ENCODE measurements at regions not wholly inside any gene's neighbourhood (a gene's known extent, or its start where the extent isn't known, plus 50 kb on each side); places are given as distances from the start of the nearest gene placed in this dataset.

GRCh38 chrX:6674734-6675133 is 139.8 kb upstream of the VCX3A start:
- H3K9me3 ChIP-seq (ENCODE audit: control insufficient read depth in 2 of 3, insufficient read depth in 1 of 3, low read length in 3 of 3) = no peaks in the 10 kb centered on the region
- no peak overlapping the region for H3K4me3 ChIP-seq (ENCODE audit: low read length in 3 of 3)
- intact Hi-C loops (cut with DNase I) = no loop called here
- TF ChIP-seq, protein P1, sequence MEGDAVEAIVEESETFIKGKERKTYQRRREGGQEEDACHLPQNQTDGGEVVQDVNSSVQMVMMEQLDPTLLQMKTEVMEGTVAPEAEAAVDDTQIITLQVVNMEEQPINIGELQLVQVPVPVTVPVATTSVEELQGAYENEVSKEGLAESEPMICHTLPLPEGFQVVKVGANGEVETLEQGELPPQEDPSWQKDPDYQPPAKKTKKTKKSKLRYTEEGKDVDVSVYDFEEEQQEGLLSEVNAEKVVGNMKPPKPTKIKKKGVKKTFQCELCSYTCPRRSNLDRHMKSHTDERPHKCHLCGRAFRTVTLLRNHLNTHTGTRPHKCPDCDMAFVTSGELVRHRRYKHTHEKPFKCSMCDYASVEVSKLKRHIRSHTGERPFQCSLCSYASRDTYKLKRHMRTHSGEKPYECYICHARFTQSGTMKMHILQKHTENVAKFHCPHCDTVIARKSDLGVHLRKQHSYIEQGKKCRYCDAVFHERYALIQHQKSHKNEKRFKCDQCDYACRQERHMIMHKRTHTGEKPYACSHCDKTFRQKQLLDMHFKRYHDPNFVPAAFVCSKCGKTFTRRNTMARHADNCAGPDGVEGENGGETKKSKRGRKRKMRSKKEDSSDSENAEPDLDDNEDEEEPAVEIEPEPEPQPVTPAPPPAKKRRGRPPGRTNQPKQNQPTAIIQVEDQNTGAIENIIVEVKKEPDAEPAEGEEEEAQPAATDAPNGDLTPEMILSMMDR (IDR thresholded peaks at IDR 0.05; ENCODE audit: borderline replicate concordance, extremely low read depth, insufficient read depth) = no peak
- no peak overlapping the region for H3K27ac ChIP-seq (ENCODE audit: low read depth in 2 of 2, low read length in 2 of 2)
- no peak for FAIRE-seq
- no peaks in the 10 kb centered on the region for H3K27me3 ChIP-seq (ENCODE audit: control insufficient read depth, insufficient read depth, low read length)
- no peaks in the 10 kb centered on the region for H3K36me3 ChIP-seq (ENCODE audit: control insufficient read depth in 2 of 3, insufficient read depth in 3 of 3, low read length in 3 of 3)
- no peaks in the 10 kb centered on the region for H3K4me1 ChIP-seq (ENCODE audit: control insufficient read depth in 2 of 3, insufficient read depth in 2 of 3, low read depth in 1 of 3, low read length in 3 of 3)
- no peak overlapping the region for H3K9ac ChIP-seq (ENCODE audit: low read length in 3 of 3)
- no peak for DNase-seq

- Histone ChIP-seq H3K4me3 (ENCODE audit: low read length in 3 of 3) (no peak overlapping the region), H3K4me1 (ENCODE audit: control insufficient read depth in 2 of 3, insufficient read depth in 2 of 3, low read depth in 1 of 3, low read length in 3 of 3) (no peaks in the 10 kb centered on the region), H3K36me3 (ENCODE audit: control insufficient read depth in 2 of 3, insufficient read depth in 3 of 3, low read length in 3 of 3) (no peaks in the 10 kb centered on the region), H3K9me3 (ENCODE audit: control insufficient read depth in 2 of 3, insufficient read depth in 1 of 3, low read length in 3 of 3) (no peaks in the 10 kb centered on the region), H3K9ac (ENCODE audit: low read length in 3 of 3) (no peak overlapping the region), H3K27me3 (ENCODE audit: control insufficient read depth, insufficient read depth, low read length) (no peaks in the 10 kb centered on the region), H3K27ac (ENCODE audit: low read depth in 2 of 2, low read length in 2 of 2) (no peak overlapping the region)
- TF ChIP-seq, protein P1 (IDR thresholded peaks at IDR 0.05; ENCODE audit: borderline replicate concordance, extremely low read depth, insufficient read depth) = no peak
- no peak for DNase-seq
- intact Hi-C loops (cut with DNase I) = no loop called here
- no peak for FAIRE-seq
Observed at GRCh38 chrX:6667048-6667768, 132.3 kb upstream of the VCX3A start.

DNA sequence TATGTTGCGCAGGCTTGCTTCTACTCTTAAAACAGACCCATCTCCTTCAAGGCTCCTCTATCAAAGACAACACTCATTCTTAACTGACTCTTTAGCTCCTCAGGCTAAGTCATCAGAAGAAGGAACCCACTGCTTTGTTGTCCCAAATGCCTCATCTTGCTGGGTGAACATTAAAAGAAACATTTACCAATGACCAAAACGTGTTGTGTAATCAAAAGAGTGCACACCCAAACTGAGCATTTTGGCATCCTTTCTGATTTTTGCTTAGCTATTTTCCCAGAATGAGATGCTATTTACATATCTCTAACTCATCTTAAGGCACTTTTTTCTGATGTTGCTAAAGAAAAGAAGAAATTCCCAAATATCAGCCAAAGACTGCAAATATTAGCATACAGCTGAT is 131.7 kb upstream of the VCX3A start:
- H3K9me3 ChIP-seq (ENCODE audit: control insufficient read depth in 2 of 3, insufficient read depth in 1 of 3, low read length in 3 of 3) = no peaks in the 10 kb centered on the region
- DNase-seq = no peak
- H3K36me3 ChIP-seq (ENCODE audit: control insufficient read depth in 2 of 3, insufficient read depth in 3 of 3, low read length in 3 of 3) = no peaks in the 10 kb centered on the region
- H3K9ac ChIP-seq (ENCODE audit: low read length in 3 of 3) = no peak overlapping the region
- no peaks in the 10 kb centered on the region for H3K4me1 ChIP-seq (ENCODE audit: control insufficient read depth in 2 of 3, insufficient read depth in 2 of 3, low read depth in 1 of 3, low read length in 3 of 3)
- no peaks in the 10 kb centered on the region for H3K27me3 ChIP-seq (ENCODE audit: control insufficient read depth, insufficient read depth, low read length)
- no peak overlapping the region for H3K4me3 ChIP-seq (ENCODE audit: low read length in 3 of 3)
- no peak for FAIRE-seq
- TF ChIP-seq, protein P1 (IDR thresholded peaks at IDR 0.05; ENCODE audit: borderline replicate concordance, extremely low read depth, insufficient read depth) = no peak
- intact Hi-C loops (cut with DNase I) = no loop called here
- H3K27ac ChIP-seq (ENCODE audit: low read depth in 2 of 2, low read length in 2 of 2) = no peak overlapping the region

DNA sequence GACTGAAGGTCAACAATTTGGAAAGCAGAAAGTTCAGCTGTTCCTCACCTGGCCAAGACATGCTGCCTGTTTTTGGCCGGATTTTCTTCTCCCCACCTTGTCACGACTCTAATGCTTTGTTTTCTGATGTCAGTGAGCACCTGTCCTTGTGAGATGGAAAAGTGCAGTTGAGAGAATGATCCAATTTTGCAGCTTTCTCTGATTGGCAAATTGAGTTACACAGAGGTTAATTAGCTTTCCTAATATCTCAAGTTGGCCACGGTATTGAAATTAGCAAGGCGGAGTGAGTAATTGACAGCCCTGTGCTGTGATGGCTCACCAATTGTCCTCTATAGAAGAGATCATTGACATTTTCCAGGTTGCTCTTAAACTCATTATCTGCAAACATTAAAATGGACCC is 126.8 kb upstream of the VCX3A start:
- TF ChIP-seq, protein P1 (IDR thresholded peaks at IDR 0.05; ENCODE audit: borderline replicate concordance, extremely low read depth, insufficient read depth) = no peak
- Histone ChIP-seq H3K4me1 (ENCODE audit: control insufficient read depth in 2 of 3, insufficient read depth in 2 of 3, low read depth in 1 of 3, low read length in 3 of 3) (no peaks in the 10 kb centered on the region), H3K36me3 (ENCODE audit: control insufficient read depth in 2 of 3, insufficient read depth in 3 of 3, low read length in 3 of 3) (no peaks in the 10 kb centered on the region), H3K27ac (ENCODE audit: low read depth in 2 of 2, low read length in 2 of 2) (no peak overlapping the region), H3K9me3 (ENCODE audit: control insufficient read depth in 2 of 3, insufficient read depth in 1 of 3, low read length in 3 of 3) (peaks cover 0 to 7% (median 0%) of the 10 kb centered on the region in 3 donors), H3K4me3 (ENCODE audit: low read length in 3 of 3) (no peak overlapping the region), H3K27me3 (ENCODE audit: control insufficient read depth, insufficient read depth, low read length) (no peaks in the 10 kb centered on the region), H3K9ac (ENCODE audit: low read length in 3 of 3) (no peak overlapping the region)
- no peak for FAIRE-seq
- no peak for DNase-seq
- intact Hi-C loops (cut with DNase I) = no loop called here

Measured in kidney (tissue), 13 donors.